GM19035 (cell line): ENCODE measurements at regions not wholly inside any gene's neighbourhood (a gene's known extent, or its start where the extent isn't known, plus 50 kb on each side); places are given as distances from the start of the nearest gene placed in this dataset.

ENCODE experiments used
- ATAC-seq: cut with Tn5 transposase; IDR thresholded peaks from one replicate; pipeline ENCODE4 v1.9.1; 2021; ENCODE audit not compliant: unreplicated experiment

DNA sequence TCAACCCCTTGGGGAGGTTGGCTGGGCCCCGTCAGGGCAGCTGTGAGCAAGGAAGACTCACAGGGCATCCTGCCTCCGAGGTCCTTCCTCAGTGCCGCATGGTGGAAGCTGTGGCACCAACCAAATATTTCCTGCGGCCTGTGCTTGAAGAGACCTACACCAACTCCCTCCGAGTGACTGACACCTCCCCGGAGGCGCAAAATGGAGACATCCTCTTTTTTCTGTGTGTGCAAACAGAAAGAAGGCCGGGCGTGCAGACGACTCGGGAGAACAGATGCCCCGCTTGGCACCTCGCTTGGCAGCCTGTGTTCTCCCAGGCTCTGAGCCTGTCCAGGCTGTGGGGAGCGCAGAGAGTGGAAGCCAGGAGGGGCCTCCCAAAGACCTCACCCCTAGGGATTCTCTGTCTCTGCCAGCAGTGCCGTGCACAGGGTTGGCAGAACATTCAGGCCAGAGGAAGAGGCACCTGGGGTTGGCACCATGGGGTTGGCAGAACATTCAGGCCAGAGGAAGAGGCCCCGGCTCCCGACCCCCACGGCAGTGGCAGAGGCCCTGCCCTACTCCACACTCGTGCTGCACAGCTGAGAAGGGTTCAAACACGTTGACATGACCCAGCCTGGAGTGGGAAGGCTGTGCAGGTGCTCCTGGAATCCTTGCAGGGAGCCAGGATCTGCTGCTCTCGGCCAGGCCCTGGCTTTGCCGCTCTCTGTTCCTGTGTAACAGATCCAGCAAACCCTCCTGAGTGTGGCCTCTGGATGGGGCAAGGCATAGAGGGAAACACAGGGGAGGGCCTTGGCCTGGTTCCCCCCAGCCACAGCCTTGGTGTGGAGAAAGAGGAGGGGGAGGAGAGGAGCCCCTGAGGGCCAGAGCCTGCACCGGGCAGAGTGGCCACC, 805.5 kb downstream of the BRD1 start:
- ATAC-seq = no peak

DNA sequence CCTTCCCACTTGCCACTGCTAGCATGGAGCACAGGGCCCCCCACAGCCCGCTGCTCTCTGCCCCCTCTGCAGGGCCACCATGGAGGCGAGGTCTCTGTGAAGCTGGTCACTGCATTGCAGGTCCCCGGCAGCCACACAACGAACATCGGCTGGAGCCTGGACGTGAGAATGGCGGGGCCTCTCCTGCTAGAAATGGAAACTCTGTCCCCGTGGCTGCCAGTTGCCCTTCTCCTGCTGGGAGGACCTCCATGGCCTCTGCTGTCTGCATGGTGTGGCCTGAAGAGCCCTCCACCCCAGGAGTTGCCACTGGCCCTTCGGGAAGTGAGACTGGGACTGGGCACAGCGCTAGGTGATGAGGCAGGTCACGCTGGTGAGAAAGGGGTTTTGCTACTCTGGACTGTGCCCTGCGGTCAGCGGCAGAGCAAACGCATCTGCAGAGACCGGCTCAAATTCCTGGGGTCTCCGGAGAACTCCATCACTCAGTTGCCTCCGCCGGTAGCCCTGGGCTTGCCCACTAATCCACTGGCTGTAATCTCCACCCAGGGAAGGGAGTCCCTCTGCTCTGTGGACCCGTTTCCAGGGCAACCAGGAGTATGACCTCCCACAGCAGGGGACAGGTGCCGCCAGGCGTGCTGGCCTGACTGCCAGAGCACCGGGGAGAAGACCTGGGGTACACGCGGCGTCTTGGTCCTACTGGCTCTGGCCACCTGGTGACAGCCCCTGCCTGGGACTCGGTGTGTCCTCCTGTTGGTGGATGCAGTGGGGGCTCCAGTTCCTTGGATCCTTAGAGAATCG, 806.3 kb downstream of the BRD1 start:
- ATAC-seq = no peak

DNA sequence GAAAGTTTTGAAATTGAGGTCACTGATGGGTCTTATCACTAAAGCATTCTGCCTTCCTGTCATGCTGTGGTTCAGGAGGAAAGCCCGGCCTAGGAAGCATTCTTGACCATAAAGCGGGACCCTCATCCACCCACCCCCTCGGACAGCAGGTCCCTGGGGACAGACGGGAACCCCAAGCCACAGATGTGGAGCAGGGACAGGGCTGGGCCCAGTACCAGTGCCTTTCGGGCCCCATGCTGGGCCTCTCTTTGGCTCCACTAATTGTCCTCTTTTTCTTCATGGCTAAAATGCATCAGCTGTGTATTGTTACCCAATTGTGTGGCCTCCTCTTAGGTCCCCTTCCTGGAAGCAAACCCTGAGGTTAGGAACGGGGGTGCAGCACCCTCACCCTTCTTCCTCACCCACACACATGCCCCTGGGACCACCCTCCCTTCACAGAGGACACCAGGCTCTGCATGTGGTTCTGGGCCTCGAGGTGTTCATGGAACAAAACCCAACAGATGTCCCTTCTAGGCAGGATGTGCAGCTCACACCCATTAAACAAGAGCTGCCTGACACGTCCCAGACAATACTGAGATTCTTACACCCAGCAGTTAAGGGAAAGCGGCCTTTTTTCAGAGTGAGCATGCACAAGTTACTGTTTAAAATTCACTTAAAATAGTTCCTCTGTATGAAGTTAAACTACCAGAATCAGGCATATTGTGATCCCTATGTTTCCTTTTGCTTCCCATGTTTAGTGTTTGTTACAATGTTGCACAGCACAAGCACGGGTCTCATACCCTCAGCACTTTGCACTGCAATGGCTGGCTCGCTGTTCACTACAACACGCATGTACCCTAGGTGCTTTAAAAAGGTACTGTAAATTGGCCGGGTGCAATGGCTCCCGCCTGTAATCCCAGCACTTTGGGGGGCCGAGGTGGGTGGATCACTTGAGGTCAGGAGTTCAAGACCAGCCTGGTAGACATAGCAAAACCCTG, 807.6 kb downstream of the BRD1 start:
- ATAC-seq = no peak

- ATAC-seq = no peak
Observed at GRCh38 chr22:49018601-49019000, 809.1 kb downstream of the BRD1 start.

- no peak for ATAC-seq
Observed at GRCh38 chr22:49017482-49018329, 810.0 kb downstream of the BRD1 start.

DNA sequence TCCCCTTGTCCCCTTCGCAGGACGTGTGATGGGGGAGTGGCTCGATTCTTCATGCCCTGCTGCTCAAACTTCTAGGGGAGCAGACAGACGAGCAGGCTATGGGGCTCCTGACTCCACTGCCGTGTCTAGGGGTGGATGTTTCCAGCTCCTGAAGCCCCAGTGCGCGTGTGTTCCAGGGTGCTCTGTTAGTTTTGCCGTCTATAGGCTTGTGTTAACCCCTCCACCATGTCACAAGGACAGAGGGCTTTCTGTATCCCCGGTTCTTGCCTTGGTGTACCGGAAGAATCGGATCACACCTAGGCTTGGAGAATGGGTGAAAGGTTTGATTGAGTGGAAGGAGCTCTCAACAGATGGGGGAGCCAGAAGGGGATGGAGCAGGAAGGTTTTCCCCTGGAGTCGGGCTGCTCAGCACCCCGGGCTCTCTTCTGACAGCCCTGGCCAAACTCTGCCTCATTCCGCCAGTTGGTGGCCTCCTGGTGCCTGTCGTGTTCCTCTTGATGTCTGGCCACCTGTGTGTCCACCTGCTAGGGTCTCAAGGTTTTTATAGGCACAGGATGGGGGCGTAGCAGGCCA, 810.7 kb downstream of the BRD1 start:
- no peak for ATAC-seq

DNA sequence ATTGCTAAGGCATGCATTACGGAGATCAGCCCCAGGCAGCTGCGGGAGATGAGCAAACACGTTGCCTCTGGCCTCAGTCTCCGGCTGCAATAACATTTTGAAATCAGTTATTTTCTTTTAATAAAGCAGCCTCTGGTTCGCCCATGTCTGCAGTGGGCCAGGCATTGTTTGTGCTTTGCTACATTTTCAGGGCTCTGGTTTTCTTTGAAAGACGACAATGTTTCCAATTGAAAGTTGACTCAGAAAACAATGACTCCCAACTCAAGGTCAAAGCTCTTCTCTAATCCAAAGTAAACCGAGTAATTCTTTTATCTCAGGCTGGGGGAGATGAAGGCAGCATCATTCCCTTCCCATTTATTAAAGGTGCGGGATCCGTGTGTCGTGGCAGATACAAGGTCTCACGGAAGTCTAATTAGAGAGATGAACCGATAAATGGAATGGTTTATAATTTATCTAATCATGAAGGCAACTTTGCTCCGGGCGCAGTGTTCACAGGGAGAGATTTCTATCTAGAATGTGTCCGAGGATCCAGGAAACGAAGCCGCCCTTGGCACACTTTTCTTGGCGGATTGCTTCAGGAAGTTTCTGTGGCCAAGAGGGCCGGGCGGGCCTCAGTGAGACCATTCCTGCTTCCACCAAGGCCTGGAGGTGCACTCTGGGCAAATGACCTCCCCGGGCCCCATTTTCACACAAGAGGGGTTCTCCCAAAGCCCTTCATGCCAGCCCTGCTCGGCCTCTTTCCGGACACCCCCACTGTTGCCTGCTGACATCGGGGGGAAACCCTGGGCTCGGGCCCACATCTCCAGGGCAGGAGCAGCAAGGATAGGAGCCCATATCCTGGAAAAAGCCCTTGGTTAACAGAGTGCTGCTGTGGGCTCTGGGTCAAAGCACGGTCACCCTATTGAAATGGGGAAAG, 811.4 kb downstream of the BRD1 start:
- ATAC-seq = no peak

GRCh38 chr22:49015459-49015858, 812.2 kb downstream of the BRD1 start:
- no peak for ATAC-seq

GRCh38 chr22:49014227-49015201, 813.2 kb downstream of the BRD1 start:
- no peak for ATAC-seq

DNA sequence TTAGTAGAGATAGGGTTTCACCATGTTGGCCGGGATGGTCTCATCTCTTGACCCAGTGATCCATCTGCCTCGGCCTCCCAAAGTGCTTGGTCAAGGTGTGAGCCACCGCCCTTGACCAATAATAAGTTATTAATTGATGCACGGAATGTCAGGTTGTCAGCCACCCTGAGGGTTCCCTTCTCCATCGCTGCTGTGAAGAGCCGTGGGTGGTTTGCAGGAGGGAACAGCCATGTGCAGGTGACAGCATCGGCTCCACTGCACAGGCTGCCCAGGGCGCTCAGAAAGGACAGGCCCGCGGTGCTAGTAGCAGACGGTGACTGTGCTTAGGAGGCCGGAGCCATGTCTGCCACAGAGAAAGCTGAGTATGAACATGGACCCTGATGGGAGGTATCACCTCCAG, 814.0 kb downstream of the BRD1 start:
- ATAC-seq = no peak

DNA sequence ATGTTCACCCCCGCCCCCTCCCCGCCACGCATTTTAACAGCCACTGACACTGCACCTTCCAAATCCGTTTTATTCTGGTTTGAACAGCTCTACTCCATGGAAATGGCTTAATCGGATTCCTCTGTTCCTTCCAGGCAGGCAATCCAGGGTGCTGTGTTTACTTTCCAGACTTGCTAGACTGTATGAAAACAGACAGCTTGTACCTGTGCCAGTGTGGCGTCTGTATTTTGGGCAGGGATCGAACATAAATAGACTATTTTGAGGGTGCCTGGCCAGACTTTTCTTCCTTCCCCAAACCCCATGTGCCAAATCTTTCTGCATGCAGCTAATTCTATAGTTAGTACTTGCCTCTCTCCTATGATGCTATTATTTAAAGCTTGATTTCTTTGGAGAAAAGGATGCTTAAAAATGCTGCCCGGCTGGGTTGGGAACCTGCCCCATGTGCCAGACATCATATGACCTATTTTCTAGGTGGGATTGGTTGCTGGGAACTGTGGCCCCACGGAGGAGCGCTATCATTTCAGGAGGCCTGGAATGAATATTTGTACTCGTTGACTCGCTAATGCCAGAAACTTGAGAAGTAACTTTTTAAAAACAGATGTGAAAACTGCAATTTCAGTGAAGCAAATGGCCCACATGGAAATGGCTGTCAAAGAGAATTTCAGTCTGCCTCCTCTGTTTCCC, 814.8 kb downstream of the BRD1 start:
- no peak for ATAC-seq

- ATAC-seq = no peak
Observed at GRCh38 chr22:49011769-49012648, 815.7 kb downstream of the BRD1 start.

GRCh38 chr22:49011379-49011768, 816.3 kb downstream of the BRD1 start:
- no peak for ATAC-seq

GRCh38 chr22:49010901-49011300, 816.8 kb downstream of the BRD1 start:
- ATAC-seq = no peak

- no peak for ATAC-seq
Observed at GRCh38 chr22:49010070-49010863, 817.4 kb downstream of the BRD1 start.
